GM21723 (cell line): ENCODE measurements at regions not wholly inside any gene's neighbourhood (a gene's known extent, or its start where the extent isn't known, plus 50 kb on each side); places are given as distances from the start of the nearest gene placed in this dataset.
"Not testable (repeated sequence)": the region's sequence is repeated elsewhere in the genome, so short reads cannot be mapped to it uniquely, and the experiment has no call there.

ENCODE experiments used
- ATAC-seq: cut with Tn5 transposase; IDR thresholded peaks from one replicate; pipeline ENCODE4 v1.9.1; 2021; ENCODE audit warnings: mild to moderate bottlenecking, moderate library complexity; ENCODE audit not compliant: unreplicated experiment

GRCh38 chr7:17083392-17084165 is 201.8 kb upstream of the AGR3 start:
- no peak for ATAC-seq

- no peak for ATAC-seq
Observed at GRCh38 chr7:17084166-17084475, 202.3 kb upstream of the AGR3 start.

GRCh38 chr7:17085186-17085585 is 203.4 kb upstream of the AGR3 start:
- no peak for ATAC-seq

GRCh38 chr7:17086403-17086802 is 204.6 kb upstream of the AGR3 start:
- ATAC-seq: no peak

GRCh38 chr7:17090751-17091150 is 207.7 kb upstream of the AHR start:
- no peak for ATAC-seq

GRCh38 chr7:17093461-17093860 is 205.0 kb upstream of the AHR start:
- ATAC-seq: no peak

- no peak for ATAC-seq
Observed at GRCh38 chr7:17094963-17095574, 203.4 kb upstream of the AHR start.

GRCh38 chr7:17095931-17096330 is 202.5 kb upstream of the AHR start:
- ATAC-seq: no peak

- no peak for ATAC-seq
Observed at GRCh38 chr7:17097668-17098297, 200.7 kb upstream of the AHR start.

GRCh38 chr7:17098515-17098914 is 199.9 kb upstream of the AHR start:
- ATAC-seq: no peak

- no peak for ATAC-seq
Observed at GRCh38 chr7:17099083-17099973, 199.1 kb upstream of the AHR start.

- not testable (repeated sequence) for ATAC-seq
Observed at GRCh38 chr7:17099974-17100509, 198.4 kb upstream of the AHR start.

- no peak for ATAC-seq
Observed at GRCh38 chr7:17101207-17101696, 197.2 kb upstream of the AHR start.

- ATAC-seq: no peak
Observed at GRCh38 chr7:17103170-17103569, 195.3 kb upstream of the AHR start.

GRCh38 chr7:17103984-17104383 is 194.5 kb upstream of the AHR start:
- no peak for ATAC-seq

GRCh38 chr7:17104419-17104818 is 194.0 kb upstream of the AHR start:
- ATAC-seq: no peak

GRCh38 chr7:17105701-17106100 is 192.8 kb upstream of the AHR start:
- no peak for ATAC-seq

- ATAC-seq: no peak
Observed at GRCh38 chr7:17108049-17108584, 190.3 kb upstream of the AHR start.

- no peak for ATAC-seq
Observed at GRCh38 chr7:17109020-17109419, 189.4 kb upstream of the AHR start.

- ATAC-seq: not testable (repeated sequence)
Observed at GRCh38 chr7:17113770-17114169, 184.7 kb upstream of the AHR start.

- ATAC-seq: no peak
Observed at GRCh38 chr7:17118412-17118811, 180.0 kb upstream of the AHR start.
